NCI-H82 treated with DMSO at 0.1 percent for 48 hours (cell line): ENCODE measurements at regions not wholly inside any gene's neighbourhood (a gene's known extent, or its start where the extent isn't known, plus 50 kb on each side); places are given as distances from the start of the nearest gene placed in this dataset.
A peak's percentile ranks its signal among the peaks of the same experiment; 100 is the strongest.

Experiments used
- DNase-seq: peaks from one replicate; lab custom pipeline; 2025; ENCODE audit not compliant: unreplicated experiment; lab: John Stamatoyannopoulos, UW

GRCh38 chr6:113258771-113259170 is 598.4 kb upstream of the MARCKS start:
- DNase-seq, result no peak

DNA sequence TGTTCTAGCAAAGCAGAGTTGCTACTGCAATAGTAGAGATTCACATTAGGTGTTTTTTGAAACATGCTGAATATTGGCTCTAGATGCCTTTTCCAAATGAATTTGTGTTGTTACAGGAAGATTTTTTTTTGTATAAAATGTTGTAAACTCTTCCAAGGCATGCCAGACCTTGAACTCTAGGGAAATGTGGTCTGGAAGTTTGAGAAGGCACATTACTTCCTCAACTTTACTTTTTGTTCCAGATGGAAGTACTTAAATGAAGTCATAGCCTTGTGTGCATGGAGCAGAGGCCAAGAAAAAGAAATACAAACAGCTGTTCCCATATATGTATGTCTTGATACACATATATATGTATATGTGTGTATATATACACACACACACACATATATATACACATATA is 585.7 kb upstream of the MARCKS start:
- DNase-seq, result no peak

DNA sequence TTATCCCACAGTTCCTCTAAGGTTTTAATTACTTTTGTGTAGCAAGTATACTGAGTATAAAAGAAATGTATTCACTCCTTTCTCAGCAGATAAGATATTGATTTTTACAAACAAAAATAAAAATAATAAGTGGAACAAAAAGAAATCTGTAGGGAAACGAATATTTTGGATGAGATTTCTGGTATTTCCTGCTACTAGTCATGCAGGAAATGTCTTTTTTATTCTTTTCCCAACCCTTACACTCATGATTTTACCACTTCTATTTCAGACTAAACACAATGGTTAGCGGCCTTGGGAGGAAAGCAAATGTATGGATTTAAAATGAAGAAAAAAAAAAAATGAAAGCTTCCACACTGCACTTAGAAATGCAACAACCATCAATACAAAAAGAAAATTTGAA is 580.5 kb upstream of the MARCKS start:
- no peak for DNase-seq

- DNase-seq, result no peak
These were observed 580.0 kb upstream of the MARCKS start for GRCh38 chr6:113277111-113277510.

DNA sequence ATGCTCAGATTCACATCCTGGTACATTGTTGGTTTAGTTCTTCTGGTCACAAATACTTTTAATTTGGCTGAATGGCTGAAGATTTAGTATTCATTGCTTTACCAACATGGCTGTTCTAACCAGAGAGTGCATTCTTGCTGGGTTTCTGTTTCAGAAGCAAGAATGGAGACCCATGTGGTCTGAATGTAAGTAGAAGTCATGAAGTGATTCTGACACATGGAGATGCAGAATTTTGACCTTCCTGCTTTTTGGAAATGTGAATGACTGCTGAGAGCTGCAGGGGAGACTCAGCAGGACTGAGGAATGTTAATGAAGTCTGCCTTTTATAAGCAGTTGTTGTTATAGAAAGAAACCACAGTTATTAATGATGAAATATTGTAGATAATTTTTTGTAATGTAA is 576.1 kb upstream of the MARCKS start:
- DNase-seq, result no peak

DNA sequence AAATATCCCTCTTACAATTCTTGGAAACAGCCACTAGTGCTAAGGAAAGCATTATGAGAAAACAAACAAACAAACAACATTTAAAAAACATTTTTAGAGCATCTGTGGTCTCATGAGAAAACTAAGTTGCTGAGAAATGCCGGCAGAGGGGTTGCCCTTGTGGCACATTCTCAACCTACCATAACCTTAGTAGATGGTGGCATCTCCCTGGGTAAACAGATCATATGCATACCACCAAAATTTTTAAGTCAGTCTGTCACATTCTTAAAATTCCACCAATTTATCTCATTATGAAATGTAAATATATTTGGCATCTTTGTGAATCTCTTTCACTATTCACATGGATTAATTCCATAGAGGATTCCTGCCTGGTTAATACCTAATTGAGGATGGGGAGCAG is 575.7 kb upstream of the MARCKS start:
- DNase-seq, result no peak

DNA sequence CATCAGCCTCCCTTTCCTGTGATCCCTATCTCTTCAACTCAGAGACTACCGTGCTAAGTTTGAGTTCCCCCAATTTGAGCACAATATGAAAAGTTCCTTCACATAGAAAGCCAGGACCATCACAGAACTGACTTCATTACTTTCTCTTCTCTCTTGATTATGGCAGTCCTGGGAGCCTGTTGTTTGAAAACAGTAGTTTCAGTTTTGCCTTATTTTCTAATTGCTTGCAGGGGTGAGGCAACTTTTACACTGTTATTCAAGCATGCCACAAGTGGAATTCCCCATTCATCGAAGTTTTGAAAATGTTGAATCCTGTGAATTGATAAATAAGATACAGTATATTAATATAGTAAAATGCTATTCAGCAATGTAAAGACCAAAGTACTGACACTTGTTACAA is 569.7 kb upstream of the MARCKS start:
- no peak for DNase-seq

DNA sequence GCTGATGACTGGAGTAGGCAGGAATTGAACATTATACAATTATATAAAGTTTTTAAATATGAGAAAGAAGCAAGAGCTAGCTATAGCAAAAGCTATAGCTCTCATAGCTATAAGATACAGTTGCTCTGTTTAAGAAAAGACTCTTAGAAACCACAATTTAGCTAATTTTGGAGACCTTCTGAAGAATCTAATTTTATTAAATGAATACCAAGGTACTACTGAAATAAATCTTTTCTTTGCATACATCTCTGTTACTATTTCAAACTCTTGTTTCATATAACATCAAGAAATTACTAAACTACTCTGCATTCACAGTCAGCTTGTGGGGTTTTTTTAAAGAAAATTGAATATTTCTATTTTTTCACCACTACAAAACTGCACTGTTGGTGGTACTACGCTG is 568.7 kb upstream of the MARCKS start:
- no peak for DNase-seq

DNA sequence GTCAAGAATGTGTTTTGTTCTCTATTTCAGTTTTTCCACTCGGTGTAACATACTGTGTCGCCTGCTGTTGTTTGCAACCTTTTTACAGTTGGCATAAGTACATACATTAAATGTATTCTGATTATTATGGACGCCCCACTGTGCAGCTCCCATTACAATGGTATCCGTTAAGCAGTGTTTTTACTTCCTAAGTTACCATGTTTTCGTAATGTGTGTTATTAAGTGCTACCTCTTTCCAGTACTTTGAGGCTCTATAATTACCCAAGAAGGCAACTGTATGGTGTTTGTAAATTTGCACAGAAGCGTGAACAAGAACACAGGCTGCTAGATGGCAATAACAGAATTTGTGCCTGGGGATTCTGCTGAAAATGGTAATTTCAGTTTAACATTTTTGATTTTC is 568.0 kb upstream of the MARCKS start:
- no peak for DNase-seq

DNA sequence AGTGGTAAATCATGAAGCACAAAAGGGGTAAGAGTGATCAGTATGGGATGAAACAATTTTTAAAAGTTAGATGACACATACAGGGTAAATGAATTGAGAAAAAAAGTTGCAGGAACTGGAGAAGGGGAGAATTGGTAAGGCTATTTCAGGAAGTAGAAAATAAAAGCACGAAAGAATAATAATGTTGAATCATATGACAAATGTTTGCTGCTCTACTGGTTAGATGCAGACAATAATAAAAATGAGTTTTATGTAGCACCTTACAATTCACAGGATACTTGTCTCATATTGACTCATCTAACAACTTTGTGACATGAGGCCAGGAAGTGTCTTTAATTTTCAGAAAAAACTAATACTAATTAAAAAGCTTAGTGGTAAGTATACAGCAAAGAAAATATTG is 566.5 kb upstream of the MARCKS start:
- DNase-seq, result no peak

- no peak for DNase-seq
These were observed 565.2 kb upstream of the MARCKS start for GRCh38 chr6:113291751-113292445.

GRCh38 chr6:113292646-113293422 is 564.3 kb upstream of the MARCKS start:
- no peak for DNase-seq

DNA sequence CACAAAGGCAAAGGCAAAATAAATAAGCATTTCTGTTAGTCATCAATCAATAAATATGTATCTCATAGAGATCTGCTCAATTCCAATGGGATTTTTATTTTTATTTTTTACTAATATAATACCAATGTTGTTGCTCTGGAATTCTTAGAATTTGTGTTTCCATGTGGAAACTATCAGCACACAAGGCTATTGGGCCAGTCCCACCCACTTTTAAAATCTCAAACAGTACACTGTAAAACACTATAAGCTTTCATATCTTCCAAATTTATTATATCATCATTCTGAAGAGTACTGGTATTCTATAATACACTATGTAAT is 563.8 kb upstream of the MARCKS start:
- no peak for DNase-seq

DNA sequence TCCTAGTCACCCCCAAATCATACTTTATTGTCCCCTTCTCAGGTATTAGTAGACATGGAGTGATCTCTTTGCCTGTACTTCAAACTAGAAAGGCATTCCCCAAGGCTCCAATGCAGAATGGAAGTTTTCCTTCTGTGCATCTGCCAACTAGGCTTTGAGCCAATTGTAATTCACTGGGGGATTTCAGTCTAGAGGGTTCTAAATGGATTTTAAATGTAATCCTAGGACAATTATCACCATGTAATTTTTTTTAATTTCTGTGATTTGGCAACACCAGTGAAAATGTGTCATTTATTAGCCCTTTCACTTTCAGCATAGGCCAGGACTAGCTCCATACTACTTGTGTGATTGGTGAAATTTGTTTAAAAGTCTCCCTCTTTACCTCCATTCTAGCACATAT is 557.6 kb upstream of the MARCKS start:
- peak; percentile 6 for DNase-seq

DNA sequence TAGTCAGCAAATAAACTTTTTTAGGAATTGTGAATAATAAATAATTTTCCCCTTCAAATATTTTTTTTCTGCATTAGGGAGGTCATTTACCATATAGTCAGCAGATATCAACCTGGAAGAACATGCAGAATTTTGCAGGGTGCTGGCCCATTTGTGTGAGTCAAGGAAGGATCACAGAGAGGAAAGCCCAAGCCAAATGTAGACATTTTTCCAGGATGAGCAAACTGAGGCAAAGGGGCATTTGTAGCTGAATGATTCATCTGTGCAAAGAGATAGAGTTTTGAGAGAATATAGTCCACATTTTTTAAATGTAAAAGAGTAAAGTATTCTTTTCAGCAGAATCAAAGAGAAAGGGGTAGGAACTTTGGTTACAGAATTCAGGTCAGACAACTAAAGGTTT is 555.5 kb upstream of the MARCKS start:
- no peak for DNase-seq

DNA sequence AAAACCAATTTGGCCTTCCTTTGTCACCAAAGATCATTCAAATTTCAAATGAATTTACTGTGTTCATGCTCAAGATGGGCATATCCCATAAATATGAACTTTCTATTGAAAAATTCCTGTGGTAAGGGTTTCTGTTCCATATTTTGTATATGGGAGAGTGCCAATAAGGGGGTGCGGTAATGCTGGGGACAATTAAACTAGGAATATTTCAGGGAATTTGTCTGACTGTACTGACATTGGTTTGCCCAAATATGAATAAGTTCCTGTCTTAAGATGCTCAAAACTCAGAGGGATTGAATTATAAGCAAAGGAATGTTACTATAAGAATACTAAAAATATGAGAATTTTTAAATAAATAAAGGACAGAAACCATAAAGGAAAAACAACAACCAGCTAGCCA is 553.0 kb upstream of the MARCKS start:
- no peak for DNase-seq

DNA sequence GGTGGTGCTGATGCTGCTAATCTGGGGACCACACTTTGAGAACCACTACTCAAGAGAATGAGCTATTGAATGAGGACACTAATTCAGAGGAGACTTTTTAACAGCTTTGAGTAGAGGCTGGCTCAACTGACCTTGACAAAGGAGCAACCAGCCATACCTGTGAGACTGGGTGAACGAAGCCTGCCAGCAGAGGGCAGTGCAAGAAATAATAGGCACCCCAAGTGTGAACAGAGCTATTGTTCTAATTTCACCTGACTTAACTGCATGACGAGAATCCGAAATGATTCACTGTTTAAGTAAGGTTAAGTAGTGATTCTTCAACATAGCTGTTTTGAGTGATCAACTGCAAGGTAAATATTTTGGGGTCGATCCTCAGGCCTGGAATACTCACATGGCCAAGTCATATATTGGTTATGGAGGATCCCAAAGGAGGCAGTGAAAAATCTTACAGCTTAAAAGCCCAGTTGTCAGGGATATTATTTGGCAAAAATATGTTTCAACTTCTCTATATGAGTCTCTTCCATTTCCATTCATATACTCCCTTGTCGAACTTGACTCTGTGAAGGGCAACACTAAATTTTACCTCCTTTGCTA is 550.5 kb upstream of the MARCKS start:
- DNase-seq, result no peak

GRCh38 chr6:113308266-113308665 is 548.9 kb upstream of the MARCKS start:
- no peak for DNase-seq

GRCh38 chr6:113313841-113314240 is 543.3 kb upstream of the MARCKS start:
- DNase-seq, result no peak

DNA sequence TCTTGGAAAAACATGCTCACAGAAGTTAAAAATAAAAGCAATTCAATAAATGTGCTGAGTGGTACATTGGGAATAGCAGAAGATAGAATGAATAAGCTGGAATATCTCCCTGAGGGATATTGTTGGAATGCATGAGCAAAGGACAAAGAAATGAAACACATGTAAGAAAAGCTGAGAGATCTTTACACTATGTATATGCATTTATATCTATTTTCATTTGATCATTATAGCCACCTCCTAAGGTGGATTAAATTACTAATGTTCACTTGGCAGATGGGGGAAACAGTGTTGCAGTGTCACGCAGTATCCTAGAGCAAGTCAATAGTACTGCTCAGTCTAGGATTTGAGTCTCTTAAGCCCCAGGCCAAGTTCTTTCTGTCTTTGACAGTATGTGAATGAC is 542.0 kb upstream of the MARCKS start:
- DNase-seq, result no peak

DNA sequence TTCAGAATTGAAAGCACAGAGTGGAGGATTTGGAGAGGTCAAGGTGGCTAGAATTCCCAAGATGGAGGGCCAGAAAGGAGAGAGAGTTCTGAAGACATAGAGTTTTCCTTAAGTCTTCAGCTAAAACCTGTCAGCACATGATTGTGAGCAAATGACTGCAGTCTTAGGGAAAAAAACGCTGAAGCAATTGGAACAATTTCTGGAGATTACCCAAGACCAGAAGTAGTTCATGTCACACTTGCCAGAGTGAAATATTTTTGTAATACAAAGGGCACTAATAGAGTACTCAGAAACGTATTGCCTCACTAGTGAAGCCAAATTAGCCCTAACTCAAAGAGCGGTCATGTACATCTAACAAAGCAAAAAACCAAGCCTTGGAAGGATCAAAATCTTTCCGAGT is 541.3 kb upstream of the MARCKS start:
- no peak for DNase-seq

DNA sequence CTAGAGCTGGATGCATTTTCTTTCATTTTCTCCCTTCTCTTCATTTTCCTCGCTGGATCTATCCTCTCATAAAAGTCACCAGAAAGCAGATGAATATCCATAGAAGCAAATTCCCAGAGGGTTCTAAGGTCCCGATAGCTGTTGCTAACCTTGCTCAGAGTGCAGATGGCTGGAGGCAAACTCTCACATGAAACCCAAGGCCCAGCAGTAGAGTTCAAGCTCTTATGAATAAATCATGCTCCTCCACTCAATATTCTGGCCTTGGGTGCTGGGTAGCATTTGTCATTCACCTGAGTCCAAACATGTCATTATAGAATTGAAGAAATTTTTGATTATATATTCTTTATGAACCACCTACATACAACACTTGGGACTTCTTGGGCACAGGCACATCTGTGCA is 539.7 kb upstream of the MARCKS start:
- no peak for DNase-seq
